Endodermal cell (in vitro differentiated cells): ENCODE measurements at regions not wholly inside any gene's neighbourhood (a gene's known extent, or its start where the extent isn't known, plus 50 kb on each side); places are given as distances from the start of the nearest gene placed in this dataset.

Experiments used
- DNase-seq: peaks from one replicate; pipeline ENCODE4 v3.0.0-alpha.2; 2017
- H3K27ac ChIP-seq: 2 replicates; pipeline ENCODE4 v1.5.1; 2013; ENCODE audit warnings: mild to moderate bottlenecking, low read depth, low read length, moderate library complexity
- H3K27me3 ChIP-seq: 2 replicates; pipeline ENCODE4 v1.6.1; 2013; ENCODE audit warnings: mild to moderate bottlenecking, low read length, moderate library complexity; ENCODE audit not compliant: insufficient read depth, control insufficient read depth, poor library complexity, severe bottlenecking
- H3K36me3 ChIP-seq: 2 replicates; pipeline ENCODE4 v1.7.0; 2013; ENCODE audit warnings: mild to moderate bottlenecking, low read length, moderate library complexity; ENCODE audit not compliant: control insufficient read depth, insufficient read depth
- H3K4me1 ChIP-seq: one replicate; pipeline ENCODE4 v1.7.0; 2013; ENCODE audit warnings: low read length; ENCODE audit not compliant: control insufficient read depth, insufficient read depth
- H3K4me3 ChIP-seq: 2 replicates; pipeline ENCODE4 v1.5.1; 2013; ENCODE audit warnings: mild to moderate bottlenecking, low read length, moderate library complexity
- H3K9ac ChIP-seq: 2 replicates; pipeline ENCODE4 v1.6.1; 2013; ENCODE audit warnings: mild to moderate bottlenecking, low read length, moderate library complexity; ENCODE audit not compliant: poor library complexity, severe bottlenecking; ENCODE audit errors: extremely low read depth
- H3K9me3 ChIP-seq: 2 replicates; pipeline ENCODE4 v1.6.1; 2013; ENCODE audit warnings: mild to moderate bottlenecking, low read length, moderate library complexity; ENCODE audit not compliant: control insufficient read depth
- H3K27ac Mint-ChIP-seq: 2 replicates; pipeline ENCODE4 v1.8.0; 2020; ENCODE audit warnings: mixed read lengths
- H3K27me3 Mint-ChIP-seq: 2 replicates; pipeline ENCODE4 v1.8.0; 2021; ENCODE audit warnings: mild to moderate bottlenecking, mixed read lengths; ENCODE audit not compliant: insufficient read depth
- H3K36me3 Mint-ChIP-seq: 2 replicates; pipeline ENCODE4 v1.8.0; 2020; ENCODE audit warnings: low read depth, mixed read lengths
- H3K4me1 Mint-ChIP-seq: 2 replicates; pipeline ENCODE4 v1.8.0; 2020; ENCODE audit warnings: mixed read lengths
- H3K4me3 Mint-ChIP-seq: 2 replicates; pipeline ENCODE4 v1.8.0; 2020; ENCODE audit warnings: mild to moderate bottlenecking, moderate library complexity, mixed read lengths
- H3K9me3 Mint-ChIP-seq: 2 replicates; pipeline ENCODE4 v1.8.0; 2020; ENCODE audit warnings: mild to moderate bottlenecking, mixed read lengths
- WGBS, 2 experiments: methylation state at CpG; one replicate each; pipeline versions ENCODE4 v1.1.5 to v1.1.7; 2013; ENCODE audit warnings: missing lambda C conversion rate in 2 of 2, mixed read lengths in 1 of 2; ENCODE audit not compliant: insufficient coverage in 1 of 2, insufficient read length in 1 of 2; 5-methylcytosine and 5-hydroxymethylcytosine counted together
- TF ChIP-seq, protein P1 (sequence below): fragments of 200-600 bp; sonication (generic); conservative IDR thresholded peaks from 2 replicates; pipeline ENCODE4 v1.5.0; 2021; ENCODE audit warnings: antibody characterized with exemption, mild to moderate bottlenecking

DNA sequence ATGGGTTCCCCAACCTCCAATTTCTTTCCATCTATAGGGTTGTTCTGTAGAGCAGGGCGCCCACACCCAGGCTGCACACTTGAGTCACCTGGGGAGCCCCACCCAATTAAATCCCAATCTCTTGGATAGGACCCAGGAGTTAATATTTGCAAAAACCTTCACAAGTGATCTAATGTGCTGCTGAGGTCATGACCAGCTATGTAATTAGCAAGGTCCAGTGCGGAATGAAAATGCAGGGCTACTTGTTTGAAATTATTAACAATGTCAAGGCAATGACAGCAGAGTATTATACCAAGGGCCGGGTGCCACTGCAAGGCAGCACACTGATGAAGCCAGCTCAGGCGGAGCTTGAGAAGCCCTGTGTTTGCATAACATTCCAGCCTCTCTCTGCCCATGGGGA is 302.7 kb downstream of the MAF start:
- Histone ChIP-seq H3K27ac (peak overlapping the region; percentile 3), H3K27me3 (no peaks in the 10 kb centered on the region), H3K9ac (peak overlapping the region; percentile 33), H3K9me3 (no peaks in the 10 kb centered on the region), H3K4me1 (peaks cover 29% of the 10 kb centered on the region), H3K36me3 (no peaks in the 10 kb centered on the region), H3K4me3 (no peak overlapping the region)
- Mint-ChIP-seq H3K4me1 (peaks cover 60% of the 10 kb centered on the region), H3K36me3 (no peaks in the 10 kb centered on the region), H3K27me3 (no peaks in the 10 kb centered on the region), H3K27ac (peak overlapping the region; percentile 97), H3K4me3 (peak overlapping the region; percentile 18), H3K9me3 (peaks cover 6% of the 10 kb centered on the region)
- WGBS, 2 experiments: 73 to 79% methylated on average over 2 to 4 of the region's 4 CpGs
- DNase-seq: no peak
- TF ChIP-seq, protein P1, sequence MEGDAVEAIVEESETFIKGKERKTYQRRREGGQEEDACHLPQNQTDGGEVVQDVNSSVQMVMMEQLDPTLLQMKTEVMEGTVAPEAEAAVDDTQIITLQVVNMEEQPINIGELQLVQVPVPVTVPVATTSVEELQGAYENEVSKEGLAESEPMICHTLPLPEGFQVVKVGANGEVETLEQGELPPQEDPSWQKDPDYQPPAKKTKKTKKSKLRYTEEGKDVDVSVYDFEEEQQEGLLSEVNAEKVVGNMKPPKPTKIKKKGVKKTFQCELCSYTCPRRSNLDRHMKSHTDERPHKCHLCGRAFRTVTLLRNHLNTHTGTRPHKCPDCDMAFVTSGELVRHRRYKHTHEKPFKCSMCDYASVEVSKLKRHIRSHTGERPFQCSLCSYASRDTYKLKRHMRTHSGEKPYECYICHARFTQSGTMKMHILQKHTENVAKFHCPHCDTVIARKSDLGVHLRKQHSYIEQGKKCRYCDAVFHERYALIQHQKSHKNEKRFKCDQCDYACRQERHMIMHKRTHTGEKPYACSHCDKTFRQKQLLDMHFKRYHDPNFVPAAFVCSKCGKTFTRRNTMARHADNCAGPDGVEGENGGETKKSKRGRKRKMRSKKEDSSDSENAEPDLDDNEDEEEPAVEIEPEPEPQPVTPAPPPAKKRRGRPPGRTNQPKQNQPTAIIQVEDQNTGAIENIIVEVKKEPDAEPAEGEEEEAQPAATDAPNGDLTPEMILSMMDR: no peak

DNA sequence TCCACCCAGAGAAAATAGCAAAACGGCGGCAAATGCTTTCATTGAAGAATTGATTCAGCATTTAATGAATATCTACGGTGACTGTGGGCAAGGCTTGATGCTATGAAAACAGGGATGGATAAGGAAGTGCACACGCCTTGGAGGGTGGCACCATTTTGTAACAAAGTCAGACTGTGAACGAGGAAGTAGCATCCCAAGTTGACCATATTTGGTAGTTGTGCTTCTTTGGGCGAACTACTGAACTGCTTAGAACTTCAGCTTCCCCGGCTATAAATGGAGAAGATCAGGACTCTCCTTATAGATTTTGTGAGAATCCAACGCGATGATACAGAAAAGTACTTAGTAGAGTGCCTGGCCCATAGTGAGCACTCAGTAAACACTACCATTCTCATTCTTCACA is 303.2 kb downstream of the MAF start:
- no peak overlapping the region for H3K4me3 ChIP-seq
- H3K9ac ChIP-seq: no peak overlapping the region
- Mint-ChIP-seq H3K4me3 (no peak overlapping the region), H3K27ac (no peak overlapping the region), H3K9me3 (peaks cover 6% of the 10 kb centered on the region), H3K4me1 (peaks cover 55% of the 10 kb centered on the region), H3K36me3 (no peaks in the 10 kb centered on the region), H3K27me3 (no peaks in the 10 kb centered on the region)
- TF ChIP-seq, protein P1: no peak
- no peaks in the 10 kb centered on the region for H3K36me3 ChIP-seq
- H3K27me3 ChIP-seq: no peaks in the 10 kb centered on the region
- H3K27ac ChIP-seq: no peak overlapping the region
- peaks cover 29% of the 10 kb centered on the region for H3K4me1 ChIP-seq
- H3K9me3 ChIP-seq: no peaks in the 10 kb centered on the region
- no peak for DNase-seq
- WGBS, 2 experiments: 96 to 97% methylated on average over 7 to 9 of the region's 9 CpGs

DNA sequence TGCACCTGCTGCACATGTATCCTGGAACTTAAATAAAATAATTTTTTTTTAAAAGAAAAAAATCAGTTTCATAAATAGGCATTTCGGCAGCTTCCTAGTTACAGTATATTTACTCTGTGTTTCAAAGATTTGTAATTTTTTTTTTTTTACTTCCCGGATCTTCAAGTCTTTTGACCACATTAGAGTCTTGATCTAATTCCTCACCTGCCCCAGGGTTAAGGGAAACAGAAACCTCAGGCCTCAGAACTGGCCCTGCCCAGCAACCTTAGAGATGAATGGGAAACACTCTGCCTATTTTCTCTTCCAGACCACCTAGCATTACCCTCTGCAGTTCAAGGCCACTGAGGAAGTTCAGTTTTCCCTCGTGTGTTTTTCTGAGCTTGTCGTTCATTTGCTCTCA is 304.0 kb downstream of the MAF start:
- no peak for DNase-seq
- Histone ChIP-seq H3K9ac (no peak overlapping the region), H3K36me3 (no peaks in the 10 kb centered on the region), H3K27me3 (no peaks in the 10 kb centered on the region), H3K9me3 (no peaks in the 10 kb centered on the region), H3K4me3 (no peak overlapping the region), H3K27ac (no peak overlapping the region), H3K4me1 (peaks cover 29% of the 10 kb centered on the region)
- peaks cover 6% of the 10 kb centered on the region for H3K9me3 Mint-ChIP-seq
- no peak overlapping the region for H3K4me3 Mint-ChIP-seq
- H3K4me1 Mint-ChIP-seq: peaks cover 55% of the 10 kb centered on the region
- WGBS, 2 experiments: 88 to 94% methylated on average over 4 of the region's 4 CpGs
- H3K27ac Mint-ChIP-seq: no peak overlapping the region
- H3K27me3 Mint-ChIP-seq: no peaks in the 10 kb centered on the region
- TF ChIP-seq, protein P1: no peak
- no peaks in the 10 kb centered on the region for H3K36me3 Mint-ChIP-seq
